Hepatocyte (in vitro differentiated cells): ENCODE measurements at regions not wholly inside any gene's neighbourhood (a gene's known extent, or its start where the extent isn't known, plus 50 kb on each side); places are given as distances from the start of the nearest gene placed in this dataset.

Experiments
- DNase-seq: peaks from one replicate; pipeline ENCODE4 v3.0.0-alpha.2; 2016; ENCODE audit warnings: low spot score
- H2AFZ ChIP-seq: fragments of 200-600 bp; sonication (generic); 2 replicates; pipeline ENCODE4 v1.6.0; 2016; ENCODE audit warnings: antibody characterized with exemption, mild to moderate bottlenecking
- H3K27ac ChIP-seq: fragments of 200-600 bp; sonication (generic); 2 replicates; pipeline ENCODE4 v1.5.1; 2016; ENCODE audit warnings: mild to moderate bottlenecking
- H3K27me3 ChIP-seq: fragments of 200-600 bp; sonication (generic); 2 replicates; pipeline ENCODE4 v1.6.1; 2016
- H3K36me3 ChIP-seq: fragments of 200-600 bp; sonication (generic); replicated peaks from 2 replicates; pipeline ENCODE4 v1.5.1; 2016; ENCODE audit warnings: low read depth; ENCODE audit not compliant: insufficient read depth
- H3K4me1 ChIP-seq: fragments of 200-600 bp; sonication (generic); 2 replicates; pipeline ENCODE4 v1.5.1; 2016; ENCODE audit warnings: mild to moderate bottlenecking, moderate library complexity; ENCODE audit not compliant: insufficient read depth
- H3K4me2 ChIP-seq: fragments of 200-600 bp; sonication (generic); 2 replicates; pipeline ENCODE4 v1.6.0; 2016
- H3K4me3 ChIP-seq: fragments of 200-600 bp; sonication (generic); 2 replicates; pipeline ENCODE4 v1.5.1; 2016; ENCODE audit warnings: mild to moderate bottlenecking
- H3K79me2 ChIP-seq: fragments of 200-600 bp; sonication (generic); 2 replicates; pipeline ENCODE4 v1.6.0; 2017; ENCODE audit warnings: mild to moderate bottlenecking
- H3K9me2 ChIP-seq: fragments of 200-600 bp; sonication (generic); replicated peaks from 2 replicates; pipeline ENCODE4 v1.6.0; 2017; ENCODE audit warnings: mild to moderate bottlenecking; ENCODE audit not compliant: insufficient read depth
- H3K9me3 ChIP-seq: fragments of 200-600 bp; sonication (generic); 2 replicates; pipeline ENCODE4 v1.5.1; 2016; ENCODE audit warnings: low read depth, mild to moderate bottlenecking
- H4K20me1 ChIP-seq: fragments of 200-600 bp; sonication (generic); 2 replicates; pipeline ENCODE4 v1.6.0; 2016; ENCODE audit warnings: mild to moderate bottlenecking; ENCODE audit not compliant: insufficient read depth, poor library complexity, severe bottlenecking
- CTCF ChIP-seq: fragments of 200-600 bp; sonication (generic); IDR thresholded peaks from 2 replicates; pipeline ENCODE4 v1.5.1; 2016; ENCODE audit warnings: antibody characterized with exemption, mild to moderate bottlenecking; ENCODE audit not compliant: poor library complexity
- EZH2 ChIP-seq: fragments of 200-600 bp; sonication (generic); IDR thresholded peaks from 2 replicates; pipeline ENCODE4 v1.6.1; 2016; ENCODE audit warnings: antibody characterized with exemption, mild to moderate bottlenecking, borderline replicate concordance
- EZH2phosphoT487 ChIP-seq: fragments of 200-600 bp; sonication (generic); IDR thresholded peaks from one replicate; pipeline ENCODE4 v1.6.1; 2018; ENCODE audit warnings: antibody characterized with exemption, mild to moderate bottlenecking, low read depth, moderate library complexity; ENCODE audit not compliant: unreplicated experiment, severe bottlenecking
- WGBS: methylation state at CpG from one replicate; pipeline ENCODE4 v1.1.6; 2016; ENCODE audit warnings: low lambda C conversion rate; ENCODE audit errors: missing lambda C conversion rate; 5-methylcytosine and 5-hydroxymethylcytosine counted together

- Histone ChIP-seq H3K79me2 (no peaks in the 10 kb centered on the region), H3K9me3 (no peaks in the 10 kb centered on the region), H3K27me3 (no peaks in the 10 kb centered on the region), H2AFZ (no peak overlapping the region), H3K9me2 (no peaks in the 10 kb centered on the region), H3K4me1 (peaks cover 23% of the 10 kb centered on the region), H3K27ac (peak overlapping the region; percentile 77), H3K4me2 (peak overlapping the region; percentile 51), H3K4me3 (no peak overlapping the region), H4K20me1 (no peaks in the 10 kb centered on the region), H3K36me3 (no peaks in the 10 kb centered on the region)
- WGBS: 49% methylated on average over 9 of the region's 9 CpGs
- TF ChIP-seq CTCF: no peak
- TF ChIP-seq EZH2phosphoT487: no peak
- TF ChIP-seq EZH2: no peak
- DNase-seq: peak; percentile 26
These were observed 263.6 kb downstream of the PTTG2 start for GRCh38 chr4:38223782-38224236.

- Histone ChIP-seq H3K79me2 (no peaks in the 10 kb centered on the region), H3K27ac (peak overlapping the region; percentile 77), H3K4me3 (no peak overlapping the region), H2AFZ (no peak overlapping the region), H4K20me1 (no peaks in the 10 kb centered on the region), H3K36me3 (no peaks in the 10 kb centered on the region), H3K4me2 (peak overlapping the region; percentile 51), H3K27me3 (no peaks in the 10 kb centered on the region), H3K4me1 (peaks cover 23% of the 10 kb centered on the region), H3K9me2 (no peaks in the 10 kb centered on the region), H3K9me3 (no peaks in the 10 kb centered on the region)
- WGBS: 95% methylated on average over 3 of the region's 3 CpGs
- DNase-seq: no peak
- no peak for TF ChIP-seq EZH2phosphoT487
- no peak for TF ChIP-seq EZH2
- TF ChIP-seq CTCF: no peak
These were observed 264.7 kb downstream of the PTTG2 start for GRCh38 chr4:38224850-38225249.

GRCh38 chr4:38226170-38226569, 266.0 kb downstream of the PTTG2 start:
- Histone ChIP-seq H3K27ac (no peak overlapping the region), H3K36me3 (no peaks in the 10 kb centered on the region), H4K20me1 (no peaks in the 10 kb centered on the region)

More at GRCh38 chr4:38226170-38226569, 266.0 kb downstream of the PTTG2 start:
- 100% methylated on average over 2 of the region's 2 CpGs for WGBS
- Histone ChIP-seq H3K4me3 (no peak overlapping the region), H2AFZ (no peak overlapping the region), H3K9me2 (no peaks in the 10 kb centered on the region), H3K9me3 (no peaks in the 10 kb centered on the region), H3K79me2 (no peaks in the 10 kb centered on the region), H3K4me1 (peaks cover 35% of the 10 kb centered on the region), H3K4me2 (no peak overlapping the region), H3K27me3 (no peaks in the 10 kb centered on the region)
- no peak for DNase-seq
- TF ChIP-seq CTCF (no peak), EZH2 (no peak), EZH2phosphoT487 (no peak)
